Fibroblast of lung (primary cell): ENCODE measurements at regions not wholly inside any gene's neighbourhood (a gene's known extent, or its start where the extent isn't known, plus 50 kb on each side); places are given as distances from the start of the nearest gene placed in this dataset.

Source experiments
- DNase-seq, 2 donors: peaks; one replicate each; pipeline versions ENCODE4 v3.0.0 to v3.0.0-alpha.2; 2010; ENCODE audit warnings: low read depth in 2 of 2
- H2AFZ ChIP-seq: 2 replicates; pipeline ENCODE4 v1.5.1; 2012; ENCODE audit warnings: low read length, control low read depth, inconsistent platforms
- H3K27ac ChIP-seq: 2 replicates; pipeline ENCODE4 v1.5.1; 2011; ENCODE audit warnings: low read length, control low read depth; ENCODE audit not compliant: insufficient read depth
- H3K27me3 ChIP-seq: 2 replicates; pipeline ENCODE4 v1.5.1; 2011; ENCODE audit warnings: mild to moderate bottlenecking, low read length; ENCODE audit not compliant: control insufficient read depth, insufficient read depth
- H3K36me3 ChIP-seq: 2 replicates; pipeline ENCODE4 v1.5.1; 2011; ENCODE audit warnings: low read length; ENCODE audit not compliant: control insufficient read depth, insufficient read depth
- H3K4me1 ChIP-seq: 2 replicates; pipeline ENCODE4 v1.5.1; 2011; ENCODE audit warnings: low read length; ENCODE audit not compliant: control insufficient read depth, insufficient read depth; ENCODE audit errors: extremely low read depth
- H3K4me2 ChIP-seq: 2 replicates; pipeline ENCODE4 v1.5.1; 2011; ENCODE audit warnings: low read length, control low read depth; ENCODE audit not compliant: insufficient read depth; ENCODE audit errors: extremely low read depth
- H3K4me3 ChIP-seq, 4 experiments: fragments of 200-600 bp in 1 of 4; sonication (generic) in 1 of 4; replicated peaks in 1 of 4; 2 replicates each; pipeline ENCODE4 v1.5.1; 2011 to 2016; ENCODE audit warnings: low read length in 4 of 4, low read depth in 3 of 4, mild to moderate bottlenecking in 3 of 4, control low read depth in 2 of 4, inconsistent platforms in 1 of 4, mixed read lengths in 1 of 4; ENCODE audit not compliant: insufficient read depth in 1 of 4; ENCODE audit errors: control extremely low read depth in 1 of 4
- H3K79me2 ChIP-seq: 2 replicates; pipeline ENCODE4 v1.5.1; 2012; ENCODE audit warnings: mild to moderate bottlenecking, low read length, inconsistent platforms; ENCODE audit not compliant: control insufficient read depth, insufficient read depth
- H3K9ac ChIP-seq: 2 replicates; pipeline ENCODE4 v1.5.1; 2011; ENCODE audit warnings: mild to moderate bottlenecking, low read length, control low read depth; ENCODE audit not compliant: insufficient read depth
- H3K9me3 ChIP-seq: 2 replicates; pipeline ENCODE4 v1.5.1; 2012; ENCODE audit warnings: low read depth, low read length; ENCODE audit not compliant: control insufficient read depth, insufficient read depth
- H4K20me1 ChIP-seq: 2 replicates; pipeline ENCODE4 v1.5.1; 2011; ENCODE audit warnings: low read length; ENCODE audit not compliant: control insufficient read depth, insufficient read depth; ENCODE audit errors: extremely low read depth
- CTCF ChIP-seq, 2 donors: IDR thresholded peaks in 1 of 2; conservative IDR thresholded peaks in 1 of 2; 1 replicate in 1 of 2; 2 replicates in 1 of 2; pipeline ENCODE4 v1.5.1; 2011 to 2012; ENCODE audit warnings: low read length in 2 of 2, control low read depth in 1 of 2, inconsistent platforms in 1 of 2, low read depth in 1 of 2, mild to moderate bottlenecking in 1 of 2
- EZH2 ChIP-seq: IDR thresholded peaks from 2 replicates; pipeline ENCODE4 v1.5.1; 2012; ENCODE audit warnings: low read length, control low read depth, mild to moderate bottlenecking; ENCODE audit errors: missing control alignments

GRCh38 chr9:90102292-90102901 lies 497.6 kb downstream of the GADD45G start:
- Histone ChIP-seq H3K4me1 (no peaks in the 10 kb centered on the region), H4K20me1 (no peaks in the 10 kb centered on the region), H2AFZ (no peak overlapping the region), H3K79me2 (no peaks in the 10 kb centered on the region), H3K4me3 (no peak overlapping the region), H3K9me3 (no peaks in the 10 kb centered on the region), H3K27ac (no peak overlapping the region), H3K27me3 (no peaks in the 10 kb centered on the region), H3K9ac (no peak overlapping the region), H3K4me2 (no peak overlapping the region), H3K36me3 (no peaks in the 10 kb centered on the region)
- peak; percentile 86 to 90 for DNase-seq
- TF ChIP-seq EZH2 (no peak), CTCF (conservative IDR thresholded peaks at IDR 0.05 in 1 of 2, IDR thresholded peaks at IDR 0.05 in 1 of 2; ENCODE audit: low read depth in 1 of 2, low read length in 2 of 2) (peak; percentile 80)

- no peak for TF ChIP-seq EZH2
- TF ChIP-seq CTCF (conservative IDR thresholded peaks at IDR 0.05 in 1 of 2, IDR thresholded peaks at IDR 0.05 in 1 of 2; ENCODE audit: low read depth in 1 of 2, low read length in 2 of 2) = no peak
- DNase-seq = no peak
These were observed 499.0 kb downstream of the GADD45G start for GRCh38 chr9:90103771-90104170.

GRCh38 chr9:90105773-90106172 lies 501.0 kb downstream of the GADD45G start:
- no peaks in the 10 kb centered on the region for H4K20me1 ChIP-seq

More at GRCh38 chr9:90103771-90104170, 499.0 kb downstream of the GADD45G start:
- H3K9me3 ChIP-seq = no peaks in the 10 kb centered on the region
- no peak overlapping the region for H3K4me2 ChIP-seq
- H3K9ac ChIP-seq = no peak overlapping the region
- H2AFZ ChIP-seq = no peak overlapping the region
- H3K27ac ChIP-seq = no peak overlapping the region
- no peaks in the 10 kb centered on the region for H3K36me3 ChIP-seq
- no peaks in the 10 kb centered on the region for H3K79me2 ChIP-seq
- H3K4me1 ChIP-seq = no peaks in the 10 kb centered on the region
- no peaks in the 10 kb centered on the region for H3K27me3 ChIP-seq
- H3K4me3 ChIP-seq = no peak overlapping the region
- H4K20me1 ChIP-seq = no peaks in the 10 kb centered on the region

More at GRCh38 chr9:90105773-90106172, 501.0 kb downstream of the GADD45G start:
- Histone ChIP-seq H3K9me3 (no peaks in the 10 kb centered on the region), H3K4me1 (no peaks in the 10 kb centered on the region), H3K4me2 (no peak overlapping the region), H2AFZ (no peak overlapping the region), H3K9ac (no peak overlapping the region), H3K79me2 (no peaks in the 10 kb centered on the region), H3K4me3 (no peak overlapping the region), H3K27ac (no peak overlapping the region), H3K27me3 (no peaks in the 10 kb centered on the region), H3K36me3 (no peaks in the 10 kb centered on the region)
- TF ChIP-seq EZH2 (no peak), CTCF (conservative IDR thresholded peaks at IDR 0.05 in 1 of 2, IDR thresholded peaks at IDR 0.05 in 1 of 2; ENCODE audit: low read depth in 1 of 2, low read length in 2 of 2) (no peak)
- no peak for DNase-seq
